Mesodermal cell (in vitro differentiated cells): ENCODE measurements at regions not wholly inside any gene's neighbourhood (a gene's known extent, or its start where the extent isn't known, plus 50 kb on each side); places are given as distances from the start of the nearest gene placed in this dataset.
"Not testable (repeated sequence)": the region's sequence is repeated elsewhere in the genome, so short reads cannot be mapped to it uniquely, and the experiment has no call there.

Experiments used
- H3K27ac ChIP-seq: 2 replicates; pipeline ENCODE4 v1.7.0; 2013; ENCODE audit warnings: mild to moderate bottlenecking, low read depth, low read length, moderate library complexity; ENCODE audit not compliant: severe bottlenecking
- H3K36me3 ChIP-seq: 2 replicates; pipeline ENCODE4 v1.7.1; 2013; ENCODE audit warnings: mild to moderate bottlenecking, low read length, moderate library complexity; ENCODE audit not compliant: control insufficient read depth, insufficient read depth
- H3K4me1 ChIP-seq: one replicate; pipeline ENCODE4 v1.7.1; 2013; ENCODE audit warnings: mild to moderate bottlenecking, low read length; ENCODE audit not compliant: insufficient read depth, control insufficient read depth, poor library complexity, severe bottlenecking
- H3K4me3 ChIP-seq: 2 replicates; pipeline ENCODE4 v1.7.0; 2013; ENCODE audit warnings: low read length, control low read depth, mild to moderate bottlenecking; ENCODE audit not compliant: insufficient read depth, poor library complexity, severe bottlenecking; ENCODE audit errors: extremely low read depth
- H3K9me3 ChIP-seq: 2 replicates; pipeline ENCODE4 v1.7.1; 2013; ENCODE audit warnings: mild to moderate bottlenecking, low read length, moderate library complexity; ENCODE audit not compliant: control insufficient read depth
- WGBS, 2 experiments: methylation state at CpG; one replicate each; pipeline ENCODE4 v1.1.5; 2013; ENCODE audit warnings: missing lambda C conversion rate in 2 of 2; ENCODE audit not compliant: insufficient coverage in 2 of 2; 5-methylcytosine and 5-hydroxymethylcytosine counted together

DNA sequence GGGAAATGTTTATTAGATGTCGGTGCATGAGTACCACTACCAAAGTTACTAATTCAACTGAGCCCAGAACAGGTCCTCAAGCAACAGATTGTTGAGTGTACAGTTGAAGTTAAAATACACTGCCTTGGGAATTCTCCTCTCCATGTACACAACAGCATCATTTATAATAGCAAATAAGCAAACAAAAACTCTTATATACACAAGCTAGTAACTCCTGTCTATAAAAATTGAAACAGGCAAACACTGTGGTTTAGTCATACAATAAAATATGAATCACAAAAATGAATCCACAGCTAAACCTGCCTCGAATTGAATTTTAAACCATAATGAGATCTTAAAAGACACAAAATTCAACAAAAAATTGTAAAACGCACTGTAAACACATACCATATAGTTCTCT, 681.1 kb downstream of the C12orf50 start:
- no peak overlapping the region for H3K4me3 ChIP-seq
- H3K4me1 ChIP-seq, result no peaks in the 10 kb centered on the region
- no peaks in the 10 kb centered on the region for H3K36me3 ChIP-seq
- H3K27ac ChIP-seq, result no peak overlapping the region
- no peaks in the 10 kb centered on the region for H3K9me3 ChIP-seq
- WGBS, 2 experiments, result 71% methylated on average over 1 of the region's 3 CpGs; no CpG with 5 or more reads in 1 of the 2 experiments

DNA sequence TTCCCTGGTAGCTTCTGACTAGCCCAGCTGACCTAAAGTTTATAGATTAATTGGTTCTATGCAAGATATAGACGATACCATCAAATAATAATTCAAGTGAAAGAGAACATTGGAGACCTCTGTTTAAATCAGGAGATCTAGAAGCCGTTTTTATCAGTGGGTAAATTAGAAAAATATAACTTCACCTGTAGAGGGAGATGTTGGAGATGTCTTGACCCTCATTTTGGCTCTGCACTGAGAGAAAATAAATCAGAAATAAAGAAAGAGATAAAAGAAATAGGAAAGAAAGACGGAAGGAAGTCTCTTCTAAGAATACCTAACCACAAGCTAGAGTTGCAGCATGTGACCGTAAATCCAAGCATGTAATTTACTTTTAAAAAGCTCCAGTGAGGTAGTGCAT, 684.5 kb downstream of the C12orf50 start:
- H3K4me3 ChIP-seq, result no peak overlapping the region
- no peaks in the 10 kb centered on the region for H3K36me3 ChIP-seq
- no peaks in the 10 kb centered on the region for H3K4me1 ChIP-seq
- H3K9me3 ChIP-seq, result no peaks in the 10 kb centered on the region
- 100% methylated on average over 1 of the region's 4 CpGs; no CpG with 5 or more reads in 1 of the 2 experiments for WGBS, 2 experiments
- no peak overlapping the region for H3K27ac ChIP-seq

DNA sequence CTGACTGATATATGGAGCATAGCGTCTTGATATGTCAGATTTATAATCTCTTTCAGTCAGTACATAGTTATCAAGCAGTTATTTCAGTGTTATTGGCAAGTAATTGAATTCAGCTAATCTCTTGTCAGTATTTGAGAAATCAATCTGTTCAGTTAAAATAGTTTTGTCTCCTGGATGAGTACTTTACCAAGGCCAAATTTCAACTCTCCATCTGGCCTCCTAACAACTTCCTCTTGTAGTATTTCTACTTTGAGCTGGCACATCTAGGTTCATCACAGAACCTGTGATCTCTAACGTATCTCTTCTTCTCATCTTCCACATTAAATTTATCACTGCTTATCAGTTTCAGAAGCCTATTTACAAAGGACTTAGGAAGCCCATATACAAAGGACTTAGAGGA, 690.5 kb downstream of the C12orf50 start:
- no CpG with 5 or more reads among the region's 2 CpGs for WGBS, 2 experiments
- no peak overlapping the region for H3K27ac ChIP-seq

DNA sequence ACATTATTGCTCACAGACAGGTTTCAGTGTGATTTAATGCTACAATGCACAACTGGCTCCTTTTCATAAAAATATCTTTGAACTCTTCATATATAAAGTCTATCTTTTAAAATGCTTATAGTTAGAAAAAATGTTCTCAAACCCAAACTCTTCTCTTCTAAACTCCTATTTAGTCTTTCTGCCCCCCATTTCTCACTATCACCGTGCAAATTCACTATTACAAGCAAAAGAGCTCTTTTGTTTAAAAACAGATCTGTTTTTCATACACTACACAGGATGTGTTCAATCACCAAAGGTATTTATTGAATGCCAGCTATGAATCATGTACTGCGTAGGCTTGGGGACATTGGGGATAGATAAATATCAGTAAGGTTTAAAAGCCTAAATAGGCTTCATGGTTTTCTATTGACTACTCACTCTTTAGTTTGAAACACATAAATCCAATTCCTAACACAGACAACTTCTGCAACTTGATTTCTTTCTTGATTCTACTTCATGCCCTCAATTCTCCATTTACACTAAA, 692.3 kb downstream of the C12orf50 start:
- Histone ChIP-seq H3K9me3 (no peaks in the 10 kb centered on the region), H3K27ac (peak overlapping the region; percentile 17), H3K4me1 (peaks cover 5% of the 10 kb centered on the region), H3K4me3 (no peak overlapping the region), H3K36me3 (no peaks in the 10 kb centered on the region)
- WGBS, 2 experiments, result 100% methylated on average over 1 of the region's 2 CpGs; no CpG with 5 or more reads in 1 of the 2 experiments

More for the DNA sequence above, 690.5 kb downstream of the C12orf50 start:
- Histone ChIP-seq H3K36me3 (no peaks in the 10 kb centered on the region), H3K4me3 (no peak overlapping the region), H3K9me3 (no peaks in the 10 kb centered on the region), H3K4me1 (peaks cover 5% of the 10 kb centered on the region)

GRCh38 chr12:87332987-87333726, 696.0 kb downstream of the C12orf50 start:
- WGBS, 2 experiments, result 94 to 96% methylated on average over 2 to 4 of the region's 5 CpGs

DNA sequence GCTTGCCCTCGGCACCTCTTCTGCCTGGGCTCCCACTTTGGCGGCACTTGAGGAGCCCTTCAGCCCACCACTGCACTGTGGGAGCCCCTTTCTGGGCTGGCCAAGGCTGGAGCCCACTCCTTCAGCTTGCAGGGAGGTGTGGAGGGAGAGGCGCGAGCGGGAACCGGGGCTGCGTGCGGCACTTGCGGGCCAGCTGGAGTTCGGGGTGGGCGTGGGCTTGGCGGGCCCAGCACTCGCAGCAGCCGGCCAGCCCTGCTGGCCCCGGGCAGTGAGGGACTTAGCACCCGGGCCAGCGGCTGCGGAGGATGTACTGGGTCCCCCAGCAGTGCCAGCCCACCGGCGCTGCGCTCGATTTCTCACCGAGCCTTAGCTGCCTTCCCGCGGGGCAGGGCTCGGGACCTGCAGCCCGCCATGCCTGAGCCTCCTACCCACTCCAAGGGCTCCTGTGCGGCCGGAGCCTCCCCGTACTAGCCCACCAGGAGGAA, 699.1 kb downstream of the C12orf50 start:
- WGBS, 2 experiments, result 91 to 98% methylated on average over 11 to 15 of the region's 30 CpGs
- not testable (repeated sequence) for H3K4me1 ChIP-seq, H3K27ac ChIP-seq, H3K9me3 ChIP-seq, H3K36me3 ChIP-seq, H3K4me3 ChIP-seq

More at GRCh38 chr12:87332987-87333726, 696.0 kb downstream of the C12orf50 start:
- H3K4me1 ChIP-seq, result peaks cover 5% of the 10 kb centered on the region
- no peaks in the 10 kb centered on the region for H3K9me3 ChIP-seq
- H3K36me3 ChIP-seq, result no peaks in the 10 kb centered on the region
- no peak overlapping the region for H3K27ac ChIP-seq
- no peak overlapping the region for H3K4me3 ChIP-seq

GRCh38 chr12:87329076-87329863, 699.9 kb downstream of the C12orf50 start:
- Histone ChIP-seq H3K4me1 (no peaks in the 10 kb centered on the region), H3K27ac (no peak overlapping the region), H3K36me3 (no peaks in the 10 kb centered on the region), H3K4me3 (no peak overlapping the region), H3K9me3 (no peaks in the 10 kb centered on the region)
- 86% methylated on average over 1 of the region's 2 CpGs; no CpG with 5 or more reads in 1 of the 2 experiments for WGBS, 2 experiments

DNA sequence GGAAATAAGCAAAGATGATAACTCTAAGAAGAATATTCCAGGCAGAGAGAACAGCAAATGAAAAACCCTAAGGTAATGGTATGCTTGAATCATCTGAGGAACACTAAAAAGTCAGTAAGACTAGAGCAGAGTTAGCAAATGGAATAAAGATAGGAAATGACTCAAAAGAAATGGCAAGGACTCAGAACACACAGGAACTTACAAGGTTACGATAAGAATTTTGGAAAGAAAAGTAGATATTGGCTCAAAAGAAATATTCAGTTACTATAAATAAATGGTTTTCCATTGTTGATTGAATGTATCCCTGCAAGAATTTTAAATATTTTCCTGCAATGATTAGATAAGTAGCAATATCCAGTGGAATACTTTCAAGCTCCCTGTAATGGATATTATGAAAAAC, 705.8 kb downstream of the C12orf50 start:
- no CpG with 5 or more reads among the region's 1 CpG for WGBS, 2 experiments
- no peak overlapping the region for H3K4me3 ChIP-seq
- H3K4me1 ChIP-seq, result no peaks in the 10 kb centered on the region
- no peaks in the 10 kb centered on the region for H3K36me3 ChIP-seq
- no peak overlapping the region for H3K27ac ChIP-seq
- no peaks in the 10 kb centered on the region for H3K9me3 ChIP-seq

DNA sequence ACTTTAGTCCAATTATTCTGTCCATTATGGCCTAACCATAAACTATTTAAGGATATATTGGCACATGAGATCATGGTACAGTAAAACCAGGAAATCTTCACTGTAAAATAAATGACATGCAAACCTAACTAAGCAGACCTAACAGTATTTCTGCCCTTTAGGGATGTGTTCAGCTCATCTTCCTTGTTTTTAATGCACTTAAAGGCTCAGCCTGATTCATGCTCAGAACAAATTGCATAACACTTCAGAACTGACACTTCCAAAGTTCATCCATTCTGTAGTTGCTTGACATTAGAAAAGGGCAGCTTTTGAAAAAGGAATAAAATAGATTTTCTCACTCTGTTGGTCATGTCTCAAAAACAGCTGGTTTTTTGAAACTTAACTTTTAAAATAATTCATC, 708.5 kb downstream of the C12orf50 start:
- no peak overlapping the region for H3K4me3 ChIP-seq
- H3K9me3 ChIP-seq, result no peaks in the 10 kb centered on the region
- no peak overlapping the region for H3K27ac ChIP-seq
- H3K4me1 ChIP-seq, result no peaks in the 10 kb centered on the region
- H3K36me3 ChIP-seq, result no peaks in the 10 kb centered on the region

DNA sequence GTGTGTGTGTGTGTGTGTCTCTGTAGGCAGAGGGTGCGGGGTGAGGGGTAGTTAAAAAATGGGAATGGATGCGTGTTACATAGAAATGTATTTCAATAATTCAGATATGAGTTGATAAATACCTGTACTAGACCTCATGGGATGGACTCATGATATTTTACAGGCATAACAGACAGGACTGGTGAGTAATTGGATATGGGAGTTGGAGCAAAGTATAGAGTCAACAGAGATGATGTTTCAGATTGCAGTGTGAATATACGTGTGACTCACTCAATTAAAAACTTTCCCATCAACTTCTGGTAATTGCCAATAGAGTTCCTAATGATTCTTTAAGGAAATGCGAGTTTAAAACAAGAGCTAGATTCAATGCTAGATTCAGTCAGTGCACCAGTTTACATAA, 711.9 kb downstream of the C12orf50 start:
- H3K36me3 ChIP-seq, result no peaks in the 10 kb centered on the region
- H3K4me3 ChIP-seq, result no peak overlapping the region
- H3K4me1 ChIP-seq, result no peaks in the 10 kb centered on the region
- 80% methylated on average over 1 of the region's 4 CpGs for WGBS, 2 experiments
- H3K27ac ChIP-seq, result no peak overlapping the region
- H3K9me3 ChIP-seq, result no peaks in the 10 kb centered on the region
